Stomach (tissue), 8 donors: ENCODE measurements at regions not wholly inside any gene's neighbourhood (a gene's known extent, or its start where the extent isn't known, plus 50 kb on each side); places are given as distances from the start of the nearest gene placed in this dataset.
"Not testable (repeated sequence)": the region's sequence is repeated elsewhere in the genome, so short reads cannot be mapped to it uniquely, and the experiment has no call there.

ENCODE experiments used
- DNase-seq, 2 donors: peaks; one replicate each; pipeline versions ENCODE4 v3.0.0 to v3.0.0-alpha.2; 2013 to 2019
- H3K27ac ChIP-seq, 5 donors: fragments of 200-600 bp in 4 of 5; sonication (generic) in 4 of 5; one replicate each; pipeline ENCODE4 v1.5.1; 2013 to 2019; ENCODE audit warnings: mild to moderate bottlenecking in 1 of 5, moderate library complexity in 1 of 5
- H3K27me3 ChIP-seq, 3 donors: fragments of 200-600 bp; sonication (generic); one replicate each; pipeline ENCODE4 v1.5.1; 2017 to 2019; ENCODE audit warnings: mixed run types in 1 of 3
- H3K36me3 ChIP-seq, 4 donors: fragments of 200-600 bp; sonication (generic); 1 replicate in 3 of 4; 2 replicates in 1 of 4; pipeline ENCODE4 v1.5.1; 2016 to 2019
- H3K4me1 ChIP-seq, 4 donors: fragments of 200-600 bp; sonication (generic); one replicate each; pipeline ENCODE4 v1.5.1; 2016 to 2019
- H3K4me3 ChIP-seq, 4 donors: fragments of 200-600 bp; sonication (generic) in 3 of 4; one replicate each; pipeline ENCODE4 v1.5.1; 2016 to 2019; ENCODE audit warnings: mild to moderate bottlenecking in 1 of 4
- H3K9me3 ChIP-seq, 4 donors: fragments of 200-600 bp; sonication (generic); one replicate each; pipeline ENCODE4 v1.5.1; 2016 to 2019
- CTCF ChIP-seq, 7 experiments: fragments of 450-650 bp in 4 of 7; fragments of 200-600 bp in 3 of 7; sonication (generic) in 3 of 7; IDR thresholded peaks; one replicate each; pipeline ENCODE4 v1.5.1; 2016 to 2019; ENCODE audit warnings: antibody characterized with exemption in 7 of 7, control low read depth in 2 of 7, mild to moderate bottlenecking in 1 of 7
- EP300 ChIP-seq: sonication (generic); formaldehyde crosslinking; IDR thresholded peaks from one replicate; pipeline ENCODE4 v1.6.1; 2017; ENCODE audit warnings: antibody characterized with exemption
- POLR2A ChIP-seq, 4 donors: fragments of 450-650 bp; IDR thresholded peaks; one replicate each; pipeline ENCODE4 v1.6.1; 2016; ENCODE audit warnings: antibody characterized with exemption in 4 of 4, control low read depth in 2 of 4, mild to moderate bottlenecking in 1 of 4, moderate library complexity in 1 of 4
- POLR2AphosphoS5 ChIP-seq, 3 donors: sonication (generic); formaldehyde crosslinking; IDR thresholded peaks; one replicate each; pipeline ENCODE4 v1.6.1; 2016; ENCODE audit warnings: antibody characterized with exemption in 3 of 3
- whole genome bisulfite sequencing, 5 donors: extraction: QIAGEN DNeasy Blood & Tissue Kit in 3 of 5; methylation state at CpG; one replicate each; pipeline versions ENCODE4 v1.1.5 to v1.1.7; 2013 to 2018; 5-methylcytosine and 5-hydroxymethylcytosine counted together
- intact Hi-C: fragments of 100-400 bp; cut with DNase I; formaldehyde crosslinking; loops from one replicate; pipeline ENCODE4 v1.15.1; 2023; ENCODE audit warnings: low total_unique reads
- donor health status: healthy with polysubstance abuse.
- donor health status: Bipolar disorder and iron deficiency.
- donor health status: healthy.

- no peak overlapping the region for H3K4me3 ChIP-seq
- TF ChIP-seq POLR2A (IDR thresholded peaks at IDR 0.05) (no peak), POLR2AphosphoS5 (IDR thresholded peaks at IDR 0.05) (no peak), EP300 (no peak), CTCF (IDR thresholded peaks at IDR 0.05) (no peak)
- H3K27me3 ChIP-seq: no peaks in the 10 kb centered on the region
- no peaks in the 10 kb centered on the region for H3K9me3 ChIP-seq
- DNase-seq: no peak
- intact Hi-C loops: no loop called here
- H3K4me1 ChIP-seq: no peaks in the 10 kb centered on the region
- WGBS, 5 donors: 65 to 90% (median 88%) methylated on average over 1 of the region's 1 CpG
- H3K36me3 ChIP-seq: no peaks in the 10 kb centered on the region
- H3K27ac ChIP-seq: no peak overlapping the region
These were observed 77.7 kb upstream of the TUSC1 start for GRCh38 chr9:25755951-25756350.

GRCh38 chr9:25752398-25752797, 74.2 kb upstream of the TUSC1 start:
- no peaks in the 10 kb centered on the region for H3K9me3 ChIP-seq
- intact Hi-C loops: no loop called here
- WGBS, 5 donors: 66 to 76% (median 70%) methylated on average over 5 of the region's 5 CpGs
- H3K4me1 ChIP-seq: no peaks in the 10 kb centered on the region
- no peak overlapping the region for H3K27ac ChIP-seq
- TF ChIP-seq POLR2A (IDR thresholded peaks at IDR 0.05) (no peak), CTCF (IDR thresholded peaks at IDR 0.05) (no peak), EP300 (no peak), POLR2AphosphoS5 (IDR thresholded peaks at IDR 0.05) (no peak)
- no peaks in the 10 kb centered on the region for H3K36me3 ChIP-seq
- H3K4me3 ChIP-seq: no peak overlapping the region
- DNase-seq: no peak
- H3K27me3 ChIP-seq: no peaks in the 10 kb centered on the region

GRCh38 chr9:25742256-25742655, 64.0 kb upstream of the TUSC1 start:
- TF ChIP-seq POLR2AphosphoS5 (IDR thresholded peaks at IDR 0.05): no peak
- no peak for TF ChIP-seq EP300
- TF ChIP-seq POLR2A (IDR thresholded peaks at IDR 0.05): no peak
- no peak for TF ChIP-seq CTCF (IDR thresholded peaks at IDR 0.05)
- 25 to 60% (median 29%) methylated on average over 3 of the region's 3 CpGs for WGBS, 5 donors
- no peak for DNase-seq
- Histone ChIP-seq H3K4me3 (no peak overlapping the region), H3K9me3 (no peaks in the 10 kb centered on the region), H3K27ac (no peak overlapping the region), H3K36me3 (no peaks in the 10 kb centered on the region), H3K4me1 (no peaks in the 10 kb centered on the region), H3K27me3 (no peaks in the 10 kb centered on the region)
- intact Hi-C loops: no loop called here

GRCh38 chr9:25733336-25733982, 55.2 kb upstream of the TUSC1 start:
- intact Hi-C loops: no loop called here
- Histone ChIP-seq H3K27me3 (no peaks in the 10 kb centered on the region), H3K36me3 (no peaks in the 10 kb centered on the region), H3K27ac (no peak overlapping the region), H3K4me1 (no peaks in the 10 kb centered on the region), H3K9me3 (no peaks in the 10 kb centered on the region), H3K4me3 (no peak overlapping the region)
- TF ChIP-seq CTCF (IDR thresholded peaks at IDR 0.05): no peak
- TF ChIP-seq POLR2AphosphoS5 (IDR thresholded peaks at IDR 0.05): no peak
- TF ChIP-seq POLR2A (IDR thresholded peaks at IDR 0.05): no peak
- TF ChIP-seq EP300: no peak
- peak; percentile 36 to 44 for DNase-seq
- 44 to 67% (median 55%) methylated on average over 7 of the region's 7 CpGs for WGBS, 5 donors

- H3K4me3 ChIP-seq, H3K27ac ChIP-seq, intact Hi-C loops, DNase-seq, H3K36me3 ChIP-seq, H3K27me3 ChIP-seq, H3K4me1 ChIP-seq, H3K9me3 ChIP-seq: not testable (repeated sequence)
- 91 to 93% (median 92%) methylated on average over 18 to 19 of the region's 19 CpGs for WGBS, 5 donors
These were observed 53.9 kb upstream of the TUSC1 start for GRCh38 chr9:25731895-25732794.
